Islet precursor cell (in vitro differentiated cells): ENCODE measurements at regions not wholly inside any gene's neighbourhood (a gene's known extent, or its start where the extent isn't known, plus 50 kb on each side); places are given as distances from the start of the nearest gene placed in this dataset.
"Not testable (repeated sequence)": the region's sequence is repeated elsewhere in the genome, so short reads cannot be mapped to it uniquely, and the experiment has no call there.

Experiments used
- DNase-seq: peaks from one replicate; pipeline ENCODE4 v3.0.0-alpha.2; 2018

- not testable (repeated sequence) for DNase-seq
Observed at GRCh38 chr10:30696416-30697185, 67.0 kb upstream of the LYZL2 start.

GRCh38 chr10:30695481-30696236 is 66.1 kb upstream of the LYZL2 start:
- peak; percentile 89 for DNase-seq

DNA sequence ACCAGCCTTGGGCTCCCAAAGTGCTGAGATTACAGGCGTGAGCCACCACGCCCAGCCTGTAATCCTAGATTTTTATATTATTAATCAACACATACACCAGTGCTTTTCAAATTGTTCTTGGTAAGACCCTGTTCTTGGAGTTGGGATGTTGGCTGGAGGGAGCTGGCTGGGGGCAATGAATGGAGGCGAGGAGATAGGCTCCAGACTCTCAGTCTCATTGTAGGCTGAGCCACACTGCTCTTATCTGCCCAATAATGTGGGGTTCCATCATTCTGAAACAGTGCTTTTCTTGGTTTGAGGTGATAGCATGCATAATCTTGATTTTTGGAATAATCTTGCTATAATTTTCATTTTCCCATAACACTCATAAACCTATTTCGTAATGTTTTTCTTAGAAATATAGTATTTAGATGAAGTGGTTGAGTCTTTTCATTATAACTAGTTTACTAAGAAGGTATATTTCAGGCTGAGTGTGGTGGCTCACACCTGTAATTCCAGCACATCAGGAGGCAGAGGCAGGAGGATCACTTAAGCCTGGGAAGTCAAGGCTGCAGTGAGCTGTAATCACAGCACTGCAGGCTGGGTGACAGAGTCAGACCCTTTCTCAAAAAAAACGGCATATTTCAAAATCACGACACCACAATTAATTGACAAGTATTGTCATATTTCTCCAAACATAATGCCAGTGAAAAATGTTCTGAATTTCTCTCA is 65.1 kb upstream of the LYZL2 start:
- DNase-seq, result no peak

DNA sequence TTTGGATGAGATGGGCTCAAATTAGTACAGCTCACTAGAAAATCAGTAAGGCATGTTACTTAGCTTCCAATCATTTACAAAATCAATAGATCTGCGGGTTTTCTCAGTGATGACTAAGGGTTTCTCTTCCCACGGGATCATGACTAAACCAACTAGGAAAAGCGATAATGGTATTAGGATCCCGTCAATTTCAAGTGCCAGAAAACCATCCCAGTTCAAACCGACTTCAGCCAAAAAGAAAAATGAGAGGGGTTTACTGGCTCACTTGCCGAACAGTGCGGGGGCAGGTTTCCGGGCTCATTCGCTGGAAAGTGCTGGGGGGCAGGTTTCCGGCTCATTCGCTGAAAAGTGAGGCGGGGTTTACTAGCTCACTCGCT is 62.1 kb upstream of the LYZL2 start:
- DNase-seq, result no peak

DNA sequence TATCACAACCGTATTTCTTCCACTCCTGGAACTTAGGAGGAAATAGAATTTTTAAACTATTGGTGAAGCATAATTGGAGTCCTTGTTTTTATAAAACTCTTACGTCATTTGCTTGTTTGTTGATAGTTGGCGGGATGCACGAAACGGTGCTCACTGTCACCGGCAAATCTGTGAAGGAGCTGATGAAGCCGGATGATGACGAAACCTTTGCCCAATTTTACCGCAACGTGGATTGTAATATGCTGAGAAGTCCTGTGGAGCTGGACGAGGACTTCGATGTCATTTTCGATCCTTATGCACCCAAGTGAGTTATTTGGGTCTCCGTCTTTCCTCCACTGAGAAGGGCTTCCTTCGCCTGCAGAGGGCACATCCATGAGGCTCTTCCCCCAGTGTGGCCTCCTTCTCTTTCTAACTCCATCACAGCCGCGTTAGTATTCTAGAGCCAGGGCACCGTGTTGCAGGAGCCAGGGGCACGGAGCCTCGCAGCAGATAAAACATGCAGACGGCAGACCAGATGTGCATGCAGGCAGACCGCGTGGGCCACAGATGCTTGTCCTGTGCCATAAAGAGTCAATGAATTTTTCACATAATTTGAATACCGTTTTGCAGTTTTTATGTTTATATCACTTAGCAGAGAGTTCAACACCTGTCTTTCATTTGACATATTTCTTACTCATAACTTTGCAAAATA is 61.5 kb upstream of the LYZL2 start:
- not testable (repeated sequence) for DNase-seq

GRCh38 chr10:30688456-30688855 is 58.9 kb upstream of the LYZL2 start:
- DNase-seq, result no peak

DNA sequence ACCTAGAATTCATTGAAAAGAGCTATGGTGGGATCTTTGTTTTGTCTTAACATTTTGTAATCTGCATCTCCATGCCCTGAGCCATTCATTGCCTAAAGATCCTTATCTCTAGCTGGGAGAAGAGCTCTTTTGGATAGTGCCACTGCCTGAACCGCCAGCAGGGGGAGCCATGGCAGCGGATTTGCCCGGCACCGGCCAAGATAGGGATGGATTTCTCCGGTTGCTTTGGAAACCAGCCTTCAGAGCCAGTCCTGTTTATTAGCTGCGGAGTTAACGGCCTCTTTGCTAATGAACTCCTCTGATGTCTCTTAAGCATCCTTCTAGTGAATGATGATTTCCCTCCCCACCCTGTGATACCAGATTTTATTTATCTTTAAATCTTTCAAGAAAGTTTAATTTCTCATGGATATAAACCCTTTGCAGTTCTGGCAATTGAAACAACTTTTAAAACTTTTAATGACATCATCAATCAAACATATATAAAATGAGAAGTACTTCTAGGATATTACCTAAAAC is 58.2 kb upstream of the LYZL2 start:
- DNase-seq, result peak; percentile 94

- no peak for DNase-seq
Observed at GRCh38 chr10:30686708-30687107, 57.2 kb upstream of the LYZL2 start.

DNA sequence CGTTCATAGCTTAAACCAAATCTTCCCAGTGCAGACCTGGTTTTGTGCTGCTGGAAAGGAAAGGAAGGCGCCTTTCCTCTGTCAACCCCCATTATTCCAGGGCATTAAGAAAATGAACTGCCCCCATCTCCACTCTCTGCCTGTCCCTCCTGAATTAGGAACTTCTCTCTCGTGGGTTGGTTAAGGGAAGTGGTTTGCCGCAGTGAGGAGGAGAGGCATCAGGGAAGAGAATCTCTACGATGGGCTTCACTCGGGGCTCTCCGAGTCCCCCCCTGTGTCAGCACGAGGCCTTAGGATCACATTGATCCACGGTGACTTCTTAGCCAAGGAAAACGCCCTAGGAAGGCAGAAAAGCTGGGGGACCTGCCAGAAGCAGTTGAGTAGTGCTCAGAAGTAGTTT is 53.9 kb upstream of the LYZL2 start:
- DNase-seq, result no peak

DNA sequence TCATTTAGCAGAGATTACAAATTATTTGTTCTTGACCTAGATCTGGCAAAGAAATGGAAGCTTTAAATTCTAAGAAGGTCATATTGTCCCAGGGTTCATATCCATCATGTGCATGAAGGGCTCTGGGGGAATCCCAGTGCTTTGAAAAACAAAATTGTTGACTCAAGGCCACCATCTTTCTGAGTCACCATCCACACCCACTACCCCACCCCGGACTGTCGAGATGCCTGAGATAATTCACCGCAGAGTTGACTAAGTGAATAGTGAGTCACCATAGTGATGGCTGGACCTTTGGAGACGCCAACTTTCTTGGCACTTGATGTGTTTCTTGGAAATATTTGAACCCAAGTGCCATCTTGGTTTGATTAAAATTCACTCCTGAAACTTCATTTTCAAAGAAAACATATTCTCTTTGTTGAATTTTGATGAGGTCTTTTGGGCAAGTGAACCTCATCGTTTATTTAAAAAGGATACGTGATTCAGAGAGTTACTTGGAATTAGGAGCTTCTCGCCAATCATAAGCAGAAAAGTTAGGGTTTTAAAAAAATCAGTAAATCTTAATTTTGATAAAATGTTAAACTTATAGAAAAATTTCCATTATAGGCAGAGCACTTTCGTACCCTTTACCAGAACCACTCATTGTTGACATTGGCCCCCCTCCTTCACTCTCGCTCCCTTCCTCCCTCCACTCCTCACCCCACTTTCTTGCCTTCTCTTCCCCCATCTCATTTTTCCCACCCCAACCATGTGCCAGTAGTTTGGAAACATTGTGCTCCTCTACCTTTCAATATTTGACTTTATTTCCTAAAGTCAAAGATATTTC is 53.0 kb upstream of the LYZL2 start:
- DNase-seq, result peak; percentile 80

DNA sequence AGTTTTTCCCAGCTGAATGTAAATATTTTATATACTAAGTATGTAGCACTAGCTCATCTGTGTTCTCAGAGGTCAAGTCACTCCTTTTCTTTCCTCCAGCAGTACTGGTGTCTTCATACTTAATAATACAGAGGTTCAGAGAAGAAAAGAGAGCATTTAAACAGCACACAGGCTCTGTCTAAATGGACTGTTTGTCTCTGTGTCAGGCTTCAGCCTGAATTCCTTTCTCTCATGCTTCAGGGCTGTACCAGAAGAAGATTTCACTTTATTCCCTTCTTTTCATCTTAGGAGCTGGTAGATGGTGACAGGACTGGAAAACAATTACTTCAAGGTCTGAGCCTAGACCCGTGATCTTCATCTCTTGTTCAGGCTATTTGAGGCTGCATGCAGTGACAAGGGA is 51.4 kb upstream of the LYZL2 start:
- no peak for DNase-seq
